PFSK-1 (cell line): ENCODE measurements at regions not wholly inside any gene's neighbourhood (a gene's known extent, or its start where the extent isn't known, plus 50 kb on each side); places are given as distances from the start of the nearest gene placed in this dataset.

Experiments
- POLR2AphosphoS5 ChIP-seq: IDR thresholded peaks from 2 replicates; pipeline ENCODE4 v1.6.1; 2012; ENCODE audit warnings: low read depth, mild to moderate bottlenecking, control low read depth, low read length, moderate library complexity
- SIN3A ChIP-seq: IDR thresholded peaks from 2 replicates; pipeline ENCODE4 v1.6.1; 2012; ENCODE audit warnings: mild to moderate bottlenecking, low read length, moderate library complexity, borderline replicate concordance; ENCODE audit not compliant: insufficient read depth
- TAF1 ChIP-seq: IDR thresholded peaks from 2 replicates; pipeline ENCODE4 v1.6.1; 2012; ENCODE audit warnings: low read length, control low read depth, borderline replicate concordance; ENCODE audit not compliant: insufficient read depth
- TF ChIP-seq, protein P1 (sequence below), 2 experiments: IDR thresholded peaks; 2 replicates each; pipeline versions ENCODE4 v1.6.1 to v1.8.0; 2011 to 2012; ENCODE audit warnings: low read depth in 2 of 2, low read length in 2 of 2, control low read depth in 1 of 2, inconsistent platforms in 1 of 2, mild to moderate bottlenecking in 1 of 2, moderate library complexity in 1 of 2; ENCODE audit not compliant: insufficient read depth in 1 of 2

- TF ChIP-seq POLR2AphosphoS5 (no peak), TAF1 (no peak), SIN3A (no peak)
- TF ChIP-seq, protein P1, sequence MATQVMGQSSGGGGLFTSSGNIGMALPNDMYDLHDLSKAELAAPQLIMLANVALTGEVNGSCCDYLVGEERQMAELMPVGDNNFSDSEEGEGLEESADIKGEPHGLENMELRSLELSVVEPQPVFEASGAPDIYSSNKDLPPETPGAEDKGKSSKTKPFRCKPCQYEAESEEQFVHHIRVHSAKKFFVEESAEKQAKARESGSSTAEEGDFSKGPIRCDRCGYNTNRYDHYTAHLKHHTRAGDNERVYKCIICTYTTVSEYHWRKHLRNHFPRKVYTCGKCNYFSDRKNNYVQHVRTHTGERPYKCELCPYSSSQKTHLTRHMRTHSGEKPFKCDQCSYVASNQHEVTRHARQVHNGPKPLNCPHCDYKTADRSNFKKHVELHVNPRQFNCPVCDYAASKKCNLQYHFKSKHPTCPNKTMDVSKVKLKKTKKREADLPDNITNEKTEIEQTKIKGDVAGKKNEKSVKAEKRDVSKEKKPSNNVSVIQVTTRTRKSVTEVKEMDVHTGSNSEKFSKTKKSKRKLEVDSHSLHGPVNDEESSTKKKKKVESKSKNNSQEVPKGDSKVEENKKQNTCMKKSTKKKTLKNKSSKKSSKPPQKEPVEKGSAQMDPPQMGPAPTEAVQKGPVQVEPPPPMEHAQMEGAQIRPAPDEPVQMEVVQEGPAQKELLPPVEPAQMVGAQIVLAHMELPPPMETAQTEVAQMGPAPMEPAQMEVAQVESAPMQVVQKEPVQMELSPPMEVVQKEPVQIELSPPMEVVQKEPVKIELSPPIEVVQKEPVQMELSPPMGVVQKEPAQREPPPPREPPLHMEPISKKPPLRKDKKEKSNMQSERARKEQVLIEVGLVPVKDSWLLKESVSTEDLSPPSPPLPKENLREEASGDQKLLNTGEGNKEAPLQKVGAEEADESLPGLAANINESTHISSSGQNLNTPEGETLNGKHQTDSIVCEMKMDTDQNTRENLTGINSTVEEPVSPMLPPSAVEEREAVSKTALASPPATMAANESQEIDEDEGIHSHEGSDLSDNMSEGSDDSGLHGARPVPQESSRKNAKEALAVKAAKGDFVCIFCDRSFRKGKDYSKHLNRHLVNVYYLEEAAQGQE (IDR thresholded peaks at IDR 0.05; ENCODE audit: insufficient read depth in 1 of 2, low read depth in 2 of 2, low read length in 2 of 2) = no peak
These were observed 96.0 kb downstream of the GATA3 start for GRCh38 chr10:8150401-8150905.
